ENCODE measurements at regions not wholly inside any gene's neighbourhood (a gene's known extent, or its start where the extent isn't known, plus 50 kb on each side); places are given as distances from the start of the nearest gene placed in this dataset.

DNA sequence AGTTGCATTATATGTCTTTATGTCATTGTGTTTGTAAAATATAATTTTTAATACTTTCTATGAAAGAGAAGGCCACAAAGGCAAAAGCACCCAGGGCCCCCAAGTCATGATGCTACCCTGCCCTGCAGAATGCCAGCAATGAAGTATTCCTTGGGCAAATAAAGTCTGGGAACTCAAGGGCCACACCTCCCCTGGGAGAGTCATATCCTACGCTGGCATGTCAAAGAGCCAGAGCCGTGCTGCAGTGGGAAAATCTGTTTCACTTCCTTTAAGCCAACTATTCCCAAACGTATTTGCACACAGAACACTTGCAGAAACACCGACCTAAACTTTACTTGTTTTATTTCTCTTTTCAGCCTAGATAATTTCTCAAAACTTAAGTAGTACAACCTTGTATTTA lies 98.4 kb upstream of the KAZN start:
- H3K4me3 ChIP-seq (ENCODE audit: low read length in 2 of 2): no peak overlapping the region
- no peak overlapping the region for H3K9ac ChIP-seq (ENCODE audit: low read length in 2 of 2)
- H3K27ac ChIP-seq (ENCODE audit: low read length): no peak overlapping the region
- H3K4me1 ChIP-seq (ENCODE audit: control insufficient read depth, insufficient read depth, low read length): peaks cover 7% of the 10 kb centered on the region
- H3K27me3 ChIP-seq (ENCODE audit: control insufficient read depth in 1 of 2, insufficient read depth in 2 of 2, low read length in 2 of 2): no peaks in the 10 kb centered on the region
- no peaks in the 10 kb centered on the region for H3K9me3 ChIP-seq (ENCODE audit: control insufficient read depth in 2 of 2, low read length in 2 of 2)
- no peaks in the 10 kb centered on the region for H3K36me3 ChIP-seq (ENCODE audit: control insufficient read depth in 2 of 2, insufficient read depth in 2 of 2, low read length in 2 of 2)

DNA sequence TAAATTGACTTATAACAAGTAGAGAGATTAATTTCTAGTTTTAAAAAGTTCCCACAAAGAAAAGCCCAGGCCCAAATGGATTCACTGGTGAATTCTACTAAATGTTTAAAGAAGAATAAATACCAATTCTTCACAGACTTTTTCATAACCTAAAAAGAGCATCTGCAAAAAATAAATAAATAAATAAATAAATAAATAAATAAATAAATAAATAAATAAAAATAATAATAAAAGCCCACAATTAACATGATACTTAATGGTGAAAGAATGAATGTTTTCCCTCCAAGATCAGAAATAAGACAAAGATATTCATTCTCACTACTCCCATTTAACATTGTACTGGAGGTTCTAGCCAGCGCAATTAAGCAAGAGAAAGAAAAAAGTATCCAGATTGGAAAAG lies 97.6 kb upstream of the KAZN start:
- peaks cover 7% of the 10 kb centered on the region for H3K4me1 ChIP-seq (ENCODE audit: control insufficient read depth, insufficient read depth, low read length)
- no peaks in the 10 kb centered on the region for H3K36me3 ChIP-seq (ENCODE audit: control insufficient read depth in 2 of 2, insufficient read depth in 2 of 2, low read length in 2 of 2)
- no peaks in the 10 kb centered on the region for H3K9me3 ChIP-seq (ENCODE audit: control insufficient read depth in 2 of 2, low read length in 2 of 2)
- H3K4me3 ChIP-seq (ENCODE audit: low read length in 2 of 2): no peak overlapping the region
- H3K27me3 ChIP-seq (ENCODE audit: control insufficient read depth in 1 of 2, insufficient read depth in 2 of 2, low read length in 2 of 2): no peaks in the 10 kb centered on the region
- no peak overlapping the region for H3K9ac ChIP-seq (ENCODE audit: low read length in 2 of 2)
- H3K27ac ChIP-seq (ENCODE audit: low read length): no peak overlapping the region

- Histone ChIP-seq H3K9me3 (ENCODE audit: control insufficient read depth in 2 of 2, low read length in 2 of 2) (no peaks in the 10 kb centered on the region), H3K9ac (ENCODE audit: low read length in 2 of 2) (no peak overlapping the region), H3K27ac (ENCODE audit: low read length) (no peak overlapping the region), H3K36me3 (ENCODE audit: control insufficient read depth in 2 of 2, insufficient read depth in 2 of 2, low read length in 2 of 2) (no peaks in the 10 kb centered on the region), H3K4me3 (ENCODE audit: low read length in 2 of 2) (no peak overlapping the region), H3K4me1 (ENCODE audit: control insufficient read depth, insufficient read depth, low read length) (peaks cover 5% of the 10 kb centered on the region), H3K27me3 (ENCODE audit: control insufficient read depth in 1 of 2, insufficient read depth in 2 of 2, low read length in 2 of 2) (no peaks in the 10 kb centered on the region)
These were observed 94.0 kb upstream of the KAZN start for GRCh38 chr1:14504517-14504916.

GRCh38 chr1:14506471-14507255 lies 91.8 kb upstream of the KAZN start:
- Histone ChIP-seq H3K36me3 (ENCODE audit: control insufficient read depth in 2 of 2, insufficient read depth in 2 of 2, low read length in 2 of 2) (no peaks in the 10 kb centered on the region), H3K27me3 (ENCODE audit: control insufficient read depth in 1 of 2, insufficient read depth in 2 of 2, low read length in 2 of 2) (no peaks in the 10 kb centered on the region), H3K27ac (ENCODE audit: low read length) (no peak overlapping the region)

DNA sequence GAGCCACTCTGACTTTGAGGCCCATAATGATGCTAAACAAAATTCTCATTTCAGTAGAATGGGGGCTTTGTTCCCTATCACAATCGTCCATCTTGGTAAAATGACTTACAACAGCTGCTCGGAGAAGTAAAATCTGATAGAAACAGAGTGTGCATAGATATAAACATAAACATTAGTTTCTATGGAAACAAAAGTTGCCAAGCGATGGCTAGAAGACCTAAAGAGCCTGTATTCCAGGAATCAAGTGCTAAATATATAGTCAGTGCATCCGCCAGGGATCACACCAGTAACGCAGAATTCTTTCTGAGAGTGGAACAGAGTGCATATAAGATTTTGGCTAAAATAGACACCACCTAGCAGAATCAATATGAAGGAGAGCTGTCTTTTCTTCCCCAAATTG lies 91.2 kb upstream of the KAZN start:
- Histone ChIP-seq H3K9me3 (ENCODE audit: control insufficient read depth in 2 of 2, low read length in 2 of 2) (no peaks in the 10 kb centered on the region), H3K9ac (ENCODE audit: low read length in 2 of 2) (no peak overlapping the region), H3K4me1 (ENCODE audit: control insufficient read depth, insufficient read depth, low read length) (peaks cover 15% of the 10 kb centered on the region), H3K27me3 (ENCODE audit: control insufficient read depth in 1 of 2, insufficient read depth in 2 of 2, low read length in 2 of 2) (no peaks in the 10 kb centered on the region), H3K27ac (ENCODE audit: low read length) (no peak overlapping the region), H3K4me3 (ENCODE audit: low read length in 2 of 2) (no peak overlapping the region), H3K36me3 (ENCODE audit: control insufficient read depth in 2 of 2, insufficient read depth in 2 of 2, low read length in 2 of 2) (no peaks in the 10 kb centered on the region)

More at GRCh38 chr1:14506471-14507255, 91.8 kb upstream of the KAZN start:
- no peak overlapping the region for H3K9ac ChIP-seq (ENCODE audit: low read length in 2 of 2)
- no peak overlapping the region for H3K4me3 ChIP-seq (ENCODE audit: low read length in 2 of 2)
- H3K4me1 ChIP-seq (ENCODE audit: control insufficient read depth, insufficient read depth, low read length): peaks cover 9% of the 10 kb centered on the region
- H3K9me3 ChIP-seq (ENCODE audit: control insufficient read depth in 2 of 2, low read length in 2 of 2): no peaks in the 10 kb centered on the region

GRCh38 chr1:14508613-14509012 lies 89.9 kb upstream of the KAZN start:
- Histone ChIP-seq H3K4me3 (ENCODE audit: low read length in 2 of 2) (no peak overlapping the region), H3K36me3 (ENCODE audit: control insufficient read depth in 2 of 2, insufficient read depth in 2 of 2, low read length in 2 of 2) (no peaks in the 10 kb centered on the region), H3K9ac (ENCODE audit: low read length in 2 of 2) (no peak overlapping the region), H3K9me3 (ENCODE audit: control insufficient read depth in 2 of 2, low read length in 2 of 2) (no peaks in the 10 kb centered on the region), H3K27me3 (ENCODE audit: control insufficient read depth in 1 of 2, insufficient read depth in 2 of 2, low read length in 2 of 2) (no peaks in the 10 kb centered on the region), H3K4me1 (ENCODE audit: control insufficient read depth, insufficient read depth, low read length) (peaks cover 16% of the 10 kb centered on the region), H3K27ac (ENCODE audit: low read length) (no peak overlapping the region)

GRCh38 chr1:14511166-14511680 lies 87.3 kb upstream of the KAZN start:
- no peak overlapping the region for H3K27ac ChIP-seq (ENCODE audit: low read length)

DNA sequence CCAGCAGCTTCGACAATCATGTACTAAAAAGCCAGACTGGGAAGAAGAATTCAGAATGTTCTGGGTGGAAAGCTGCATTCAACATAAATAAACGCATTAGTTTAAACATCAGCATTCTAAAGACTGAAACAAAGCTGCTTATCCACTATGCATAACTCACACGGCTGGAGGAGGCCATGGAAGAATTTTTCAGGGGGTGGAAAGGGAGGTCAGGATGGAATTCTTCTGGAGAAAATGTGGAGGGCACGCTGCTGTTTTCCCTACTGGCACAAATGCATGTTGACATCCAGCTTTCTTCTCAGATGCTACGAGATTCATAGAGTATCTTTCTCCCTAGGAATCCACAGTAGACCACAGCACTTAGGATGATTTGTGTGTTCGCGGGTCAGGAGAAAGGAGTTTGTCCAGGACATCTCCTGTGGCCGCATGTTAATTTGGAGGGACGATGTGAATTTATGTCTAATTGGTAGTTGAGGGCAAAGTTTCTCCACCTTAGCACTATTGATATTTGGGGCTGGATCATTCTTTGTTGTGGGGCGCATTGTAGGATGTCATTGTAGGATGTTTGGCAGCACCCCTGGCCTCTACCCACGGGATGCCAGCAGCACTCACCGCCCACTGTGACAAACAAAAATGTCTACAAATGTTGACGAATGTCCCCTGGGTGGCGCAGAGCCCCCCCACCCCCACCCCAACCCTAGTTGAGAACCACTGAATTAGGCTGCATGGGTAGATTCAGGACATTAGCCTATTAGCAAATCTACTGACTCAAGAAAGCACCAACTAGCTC lies 86.5 kb upstream of the KAZN start:
- H3K27me3 ChIP-seq (ENCODE audit: control insufficient read depth in 1 of 2, insufficient read depth in 2 of 2, low read length in 2 of 2): no peaks in the 10 kb centered on the region
- H3K9ac ChIP-seq (ENCODE audit: low read length in 2 of 2): no peak overlapping the region
- peaks cover 14% of the 10 kb centered on the region for H3K4me1 ChIP-seq (ENCODE audit: control insufficient read depth, insufficient read depth, low read length)
- no peaks in the 10 kb centered on the region for H3K36me3 ChIP-seq (ENCODE audit: control insufficient read depth in 2 of 2, insufficient read depth in 2 of 2, low read length in 2 of 2)
- no peak overlapping the region for H3K27ac ChIP-seq (ENCODE audit: low read length)
- H3K9me3 ChIP-seq (ENCODE audit: control insufficient read depth in 2 of 2, low read length in 2 of 2): no peaks in the 10 kb centered on the region
- H3K4me3 ChIP-seq (ENCODE audit: low read length in 2 of 2): no peak overlapping the region

More at GRCh38 chr1:14511166-14511680, 87.3 kb upstream of the KAZN start:
- Histone ChIP-seq H3K9ac (ENCODE audit: low read length in 2 of 2) (no peak overlapping the region), H3K27me3 (ENCODE audit: control insufficient read depth in 1 of 2, insufficient read depth in 2 of 2, low read length in 2 of 2) (no peaks in the 10 kb centered on the region), H3K9me3 (ENCODE audit: control insufficient read depth in 2 of 2, low read length in 2 of 2) (no peaks in the 10 kb centered on the region), H3K4me1 (ENCODE audit: control insufficient read depth, insufficient read depth, low read length) (peaks cover 16% of the 10 kb centered on the region), H3K4me3 (ENCODE audit: low read length in 2 of 2) (no peak overlapping the region), H3K36me3 (ENCODE audit: control insufficient read depth in 2 of 2, insufficient read depth in 2 of 2, low read length in 2 of 2) (no peaks in the 10 kb centered on the region)

DNA sequence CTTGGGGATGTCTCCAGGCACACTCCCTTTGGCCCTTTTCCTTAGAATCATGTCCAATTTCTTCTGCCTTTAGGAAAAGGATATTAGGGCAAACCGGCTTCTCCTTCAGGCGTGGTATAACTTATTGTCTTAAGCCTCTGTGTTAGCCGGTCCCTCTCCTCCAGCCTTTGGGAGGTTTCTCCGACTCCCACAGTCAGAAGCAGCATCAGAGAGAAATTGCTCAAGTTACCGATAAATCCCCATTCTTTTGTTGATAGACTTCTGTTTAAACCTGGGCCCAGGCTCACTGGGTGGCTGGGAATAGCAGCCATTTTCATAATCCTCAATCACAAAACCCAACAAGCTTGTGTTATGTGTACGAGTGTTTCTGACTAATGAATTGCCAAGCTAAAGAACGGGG lies 85.4 kb upstream of the KAZN start:
- no peak overlapping the region for H3K4me3 ChIP-seq (ENCODE audit: low read length in 2 of 2)
- no peaks in the 10 kb centered on the region for H3K36me3 ChIP-seq (ENCODE audit: control insufficient read depth in 2 of 2, insufficient read depth in 2 of 2, low read length in 2 of 2)
- no peak overlapping the region for H3K27ac ChIP-seq (ENCODE audit: low read length)
- H3K9ac ChIP-seq (ENCODE audit: low read length in 2 of 2): no peak overlapping the region
- H3K27me3 ChIP-seq (ENCODE audit: control insufficient read depth in 1 of 2, insufficient read depth in 2 of 2, low read length in 2 of 2): no peaks in the 10 kb centered on the region
- H3K4me1 ChIP-seq (ENCODE audit: control insufficient read depth, insufficient read depth, low read length): peaks cover 12% of the 10 kb centered on the region
- no peaks in the 10 kb centered on the region for H3K9me3 ChIP-seq (ENCODE audit: control insufficient read depth in 2 of 2, low read length in 2 of 2)

- Histone ChIP-seq H3K9ac (ENCODE audit: low read length in 2 of 2) (no peak overlapping the region), H3K27me3 (ENCODE audit: control insufficient read depth in 1 of 2, insufficient read depth in 2 of 2, low read length in 2 of 2) (no peaks in the 10 kb centered on the region), H3K4me3 (ENCODE audit: low read length in 2 of 2) (no peak overlapping the region), H3K9me3 (ENCODE audit: control insufficient read depth in 2 of 2, low read length in 2 of 2) (no peaks in the 10 kb centered on the region), H3K27ac (ENCODE audit: low read length) (no peak overlapping the region), H3K36me3 (ENCODE audit: control insufficient read depth in 2 of 2, insufficient read depth in 2 of 2, low read length in 2 of 2) (no peaks in the 10 kb centered on the region), H3K4me1 (ENCODE audit: control insufficient read depth, insufficient read depth, low read length) (peaks cover 11% of the 10 kb centered on the region)
These were observed 83.7 kb upstream of the KAZN start for GRCh38 chr1:14514739-14515138.
